NT2/D1 (cell line): ENCODE measurements at regions not wholly inside any gene's neighbourhood (a gene's known extent, or its start where the extent isn't known, plus 50 kb on each side); places are given as distances from the start of the nearest gene placed in this dataset.

Experiments
- SUZ12 ChIP-seq: IDR thresholded peaks from 2 replicates; pipeline ENCODE4 v1.6.1; 2011; ENCODE audit not compliant: insufficient read length, insufficient read depth; ENCODE audit errors: extremely low read depth
- YY1 ChIP-seq: IDR thresholded peaks from 2 replicates; pipeline ENCODE4 v1.6.1; 2011; ENCODE audit not compliant: insufficient read length, insufficient read depth
- ZNF274 ChIP-seq: IDR thresholded peaks from 2 replicates; pipeline ENCODE4 v1.6.1; 2011; ENCODE audit warnings: mild to moderate bottlenecking, low read depth, low read length

DNA sequence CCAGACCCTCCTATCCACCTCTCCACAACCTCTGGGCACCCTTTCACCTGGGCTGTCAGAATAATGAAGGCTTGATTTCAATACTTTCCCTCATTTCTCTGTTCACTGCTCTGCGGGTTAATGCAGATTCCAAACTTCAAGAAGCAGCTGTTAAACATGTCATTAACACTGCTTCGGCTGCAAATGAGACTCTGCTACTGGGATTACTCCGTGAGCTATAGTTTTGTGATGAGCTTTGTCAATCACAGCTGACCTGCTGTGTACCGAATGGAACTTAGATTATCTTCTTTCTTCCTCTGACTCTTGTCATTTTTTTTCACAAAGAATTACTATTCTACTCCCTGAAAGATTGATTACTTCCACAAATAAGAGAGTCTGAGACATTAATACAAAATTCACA, 160.5 kb downstream of the TMEM182 start:
- TF ChIP-seq YY1 (no peak), SUZ12 (no peak), ZNF274 (no peak)
